ENCODE measurements at regions not wholly inside any gene's neighbourhood (a gene's known extent, or its start where the extent isn't known, plus 50 kb on each side); places are given as distances from the start of the nearest gene placed in this dataset.

GRCh38 chr1:56355918-56356317, 223.4 kb downstream of the PLPP3 start:
- DNase-seq (ENCODE audit: low spot score): no peak

DNA sequence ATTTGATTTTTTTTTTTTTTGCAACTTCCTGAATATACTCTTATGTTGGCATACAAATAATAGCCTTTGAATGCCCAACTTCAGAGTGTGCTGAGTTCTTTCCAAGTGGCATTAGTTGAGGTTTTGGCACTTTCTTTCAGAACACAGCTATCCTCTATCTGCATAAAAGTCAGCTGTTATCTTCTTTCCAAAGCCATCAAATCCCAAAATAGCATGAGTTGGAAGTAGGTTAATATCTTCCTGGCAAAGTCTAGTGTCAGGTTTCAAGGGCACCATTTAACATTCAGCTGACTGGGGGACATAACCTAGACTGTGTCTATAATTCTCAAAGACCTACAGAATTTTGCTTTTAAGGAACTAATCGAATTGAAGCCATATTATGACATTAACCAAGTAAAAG, 223.9 kb downstream of the PLPP3 start:
- DNase-seq (ENCODE audit: low spot score): no peak

DNA sequence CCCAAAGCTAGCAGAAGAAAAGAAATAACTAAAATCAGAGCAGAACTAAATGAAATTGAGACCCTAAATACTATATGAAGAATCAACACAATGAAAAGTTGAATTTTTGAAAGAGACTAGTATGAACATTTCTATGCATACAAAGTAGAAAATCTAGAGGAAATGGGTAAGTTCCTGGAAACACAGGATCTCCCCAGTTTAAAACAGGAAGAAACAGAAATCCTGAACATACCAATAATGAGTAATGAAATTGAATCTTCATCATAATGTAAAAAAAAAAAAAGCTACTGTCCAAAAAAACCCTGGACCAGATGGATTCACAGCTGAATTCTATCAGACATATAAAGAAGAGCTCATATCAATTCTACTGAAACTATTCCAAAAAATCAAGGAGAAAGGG, 233.5 kb downstream of the PLPP3 start:
- DNase-seq (ENCODE audit: low spot score): no peak

DNA sequence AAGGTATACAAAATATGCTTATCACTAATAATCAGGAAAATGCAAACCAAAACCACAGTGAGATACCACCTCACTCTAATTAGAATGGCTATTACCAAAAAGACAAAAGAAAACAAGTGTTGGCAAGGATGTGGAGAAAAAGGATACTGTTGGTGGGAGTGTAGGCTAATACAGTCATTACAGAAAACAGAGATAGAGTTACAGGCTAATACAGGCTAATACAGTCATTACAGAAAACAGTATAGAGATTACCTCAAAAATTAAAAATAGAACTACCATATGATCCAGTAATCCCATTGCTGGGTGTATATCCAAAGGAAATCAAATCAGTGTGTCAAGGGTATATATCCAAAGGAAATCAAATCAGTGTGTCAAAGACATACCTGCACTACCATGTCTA, 238.4 kb downstream of the PLPP3 start:
- DNase-seq (ENCODE audit: low spot score): no peak

GRCh38 chr1:56339786-56340465, 239.4 kb downstream of the PLPP3 start:
- no peak for DNase-seq (ENCODE audit: low spot score)

- DNase-seq (ENCODE audit: low spot score): no peak
Measured at GRCh38 chr1:56339093-56339492, 240.3 kb downstream of the PLPP3 start.

GRCh38 chr1:56336982-56337381, 242.4 kb downstream of the PLPP3 start:
- no peak for DNase-seq (ENCODE audit: low spot score)

GRCh38 chr1:56335394-56335793, 244.0 kb downstream of the PLPP3 start:
- no peak for DNase-seq (ENCODE audit: low spot score)

DNA sequence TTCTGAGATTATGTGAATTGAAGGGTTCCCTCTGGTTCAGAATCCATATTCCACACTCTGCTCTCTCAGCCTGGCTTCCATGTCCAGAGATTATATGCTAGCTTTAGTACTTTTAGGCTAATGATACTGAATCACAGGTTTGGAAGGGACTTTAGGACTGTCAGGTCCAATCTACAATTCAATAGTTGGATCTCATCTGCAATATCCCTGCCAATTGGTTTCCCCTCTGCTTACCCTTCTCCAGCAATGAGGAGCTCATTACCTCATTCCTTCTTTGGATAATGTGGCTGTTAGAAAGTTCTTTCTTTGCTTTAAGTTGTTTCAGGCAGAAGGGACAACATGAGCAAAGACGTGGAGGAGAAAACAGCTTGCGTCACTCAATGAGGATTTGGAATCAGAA, 245.3 kb downstream of the PLPP3 start:
- no peak for DNase-seq (ENCODE audit: low spot score)

DNA sequence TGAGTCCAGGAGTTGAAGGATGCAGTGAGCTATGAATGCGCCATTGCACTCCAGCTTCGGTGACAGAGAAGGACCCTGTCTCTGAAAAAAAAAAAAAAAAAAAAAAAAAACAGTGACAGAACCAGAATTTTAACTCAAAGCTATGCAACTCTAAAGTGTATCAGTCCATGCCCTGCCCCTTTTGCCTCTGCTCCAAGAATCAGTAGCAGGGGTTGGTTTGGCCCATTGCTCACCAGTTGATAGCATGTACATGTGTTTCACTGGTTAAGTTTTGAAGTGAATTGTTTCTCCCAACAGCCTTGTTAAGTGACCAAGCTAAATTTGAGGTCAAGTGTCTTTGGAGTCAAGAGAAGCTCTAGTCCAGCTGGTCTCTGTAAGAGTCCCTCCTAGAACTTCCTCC, 245.9 kb downstream of the PLPP3 start:
- no peak for DNase-seq (ENCODE audit: low spot score)

- DNase-seq (ENCODE audit: low spot score): no peak
Measured at GRCh38 chr1:56331892-56332567, 247.3 kb downstream of the PLPP3 start.

- no peak for DNase-seq (ENCODE audit: low spot score)
Measured at GRCh38 chr1:56331207-56331891, 248.0 kb downstream of the PLPP3 start.

DNA sequence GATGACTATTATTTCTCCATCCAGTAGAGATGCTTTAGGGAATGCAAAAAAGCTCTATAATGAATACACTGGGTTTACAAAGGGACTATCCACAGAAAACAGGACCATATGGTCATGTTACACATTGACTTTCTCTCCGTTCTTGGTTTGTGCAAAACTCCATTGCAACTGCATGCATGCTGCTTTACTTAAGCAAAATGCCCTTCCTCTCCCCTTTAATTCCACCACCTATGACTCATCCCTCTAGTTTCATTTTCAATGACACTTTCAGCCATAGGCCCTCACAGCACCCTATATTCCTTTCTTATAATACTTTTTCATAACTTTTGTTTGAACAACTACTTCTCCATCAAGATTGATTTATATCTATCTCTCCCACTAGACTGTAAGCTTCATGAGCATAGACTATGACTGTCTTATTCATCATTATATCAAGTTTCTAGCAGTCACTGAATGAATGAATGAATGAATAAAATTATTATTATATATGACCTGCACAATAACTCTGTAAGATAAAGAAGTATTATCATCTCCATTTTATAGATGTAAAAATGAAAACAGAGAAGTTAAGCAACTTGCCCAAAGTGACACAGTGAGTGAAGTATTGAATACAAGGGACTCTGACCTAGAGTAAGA, 248.9 kb downstream of the PLPP3 start:
- DNase-seq (ENCODE audit: low spot score): no peak

DNA sequence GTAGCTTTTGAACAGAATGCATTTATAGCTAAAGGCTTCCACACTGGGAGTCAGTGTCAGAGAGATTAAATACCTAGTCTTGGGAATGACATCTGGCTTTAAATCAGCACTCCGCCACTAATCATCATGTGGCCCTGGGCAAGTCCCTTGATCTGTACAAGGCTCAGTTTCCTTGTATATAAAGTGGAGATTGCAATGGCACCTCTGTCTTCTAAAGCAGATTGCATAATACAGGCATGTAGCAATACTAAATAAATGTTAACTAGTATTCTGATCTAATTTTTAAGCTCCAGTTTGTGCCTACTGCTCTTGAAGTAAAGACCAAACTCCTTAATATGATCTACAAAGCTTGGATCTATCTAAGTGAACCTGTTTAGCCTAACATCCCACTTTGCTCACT, 249.4 kb downstream of the PLPP3 start:
- no peak for DNase-seq (ENCODE audit: low spot score)

DNA sequence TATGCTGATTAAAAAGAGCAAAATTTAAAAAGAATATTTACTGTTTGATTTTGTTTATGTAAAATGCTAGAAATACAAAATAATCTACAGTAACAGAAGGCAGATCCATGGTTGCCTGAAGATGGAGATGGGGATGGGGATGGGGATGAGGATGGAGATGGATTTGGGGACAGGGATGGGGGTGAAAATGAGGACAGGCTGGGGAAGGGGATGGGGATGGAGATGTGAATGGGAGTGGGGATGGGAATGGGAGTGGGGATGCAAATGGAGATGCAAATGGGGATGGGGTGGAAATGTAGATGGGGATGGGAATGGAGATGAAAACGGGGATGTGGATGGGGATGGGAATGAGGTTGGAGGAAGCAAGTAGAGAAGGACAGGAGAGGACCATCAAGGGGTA, 252.2 kb downstream of the PLPP3 start:
- no peak for DNase-seq (ENCODE audit: low spot score)

- DNase-seq (ENCODE audit: low spot score): no peak
Measured at GRCh38 chr1:56326056-56326455, 253.3 kb downstream of the PLPP3 start.

DNA sequence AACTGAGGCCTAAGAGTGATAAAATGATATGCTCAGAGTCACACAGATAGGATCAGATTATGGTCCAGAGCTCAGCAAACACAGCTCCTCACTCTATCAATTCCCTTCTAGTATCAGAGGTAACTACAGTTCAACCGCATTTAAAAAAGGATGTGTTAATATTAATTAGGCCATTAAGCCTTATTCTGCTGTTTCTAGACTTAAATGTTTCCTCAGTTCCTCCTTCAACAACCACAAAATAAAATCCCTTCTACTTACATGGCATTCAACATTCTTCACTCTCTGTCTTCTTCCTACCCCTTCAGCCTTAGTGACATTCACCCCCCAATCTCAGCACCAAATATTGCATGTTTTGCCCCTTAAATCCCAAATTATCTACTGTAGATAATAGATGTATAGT, 254.9 kb downstream of the PLPP3 start:
- no peak for DNase-seq (ENCODE audit: low spot score)

GRCh38 chr1:56322211-56322610, 257.2 kb downstream of the PLPP3 start:
- no peak for DNase-seq (ENCODE audit: low spot score)

GRCh38 chr1:56321150-56321490, 258.2 kb downstream of the PLPP3 start:
- DNase-seq (ENCODE audit: low spot score): no peak

GRCh38 chr1:56320464-56321149, 258.8 kb downstream of the PLPP3 start:
- DNase-seq (ENCODE audit: low spot score): no peak

DNA sequence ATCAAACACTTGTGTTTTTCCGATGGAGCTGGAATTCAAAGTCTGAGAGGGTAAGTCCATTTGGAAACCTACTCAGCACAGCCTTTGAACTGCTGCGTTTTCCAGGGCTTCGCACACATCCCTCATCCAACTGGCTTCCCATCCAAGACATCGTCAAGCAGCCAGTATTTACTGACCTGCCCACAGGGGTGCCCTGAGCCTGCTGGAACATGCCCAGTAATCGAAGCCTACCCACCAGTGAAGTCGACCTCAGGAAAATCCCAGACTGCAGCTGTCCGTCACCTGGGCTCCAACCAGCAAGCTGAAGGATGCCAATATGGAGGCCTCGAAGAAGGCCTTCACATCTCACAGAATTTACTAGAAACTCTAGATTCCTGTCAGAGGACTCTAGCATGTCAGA, 261.6 kb downstream of the PLPP3 start:
- DNase-seq (ENCODE audit: low spot score): no peak

DNA sequence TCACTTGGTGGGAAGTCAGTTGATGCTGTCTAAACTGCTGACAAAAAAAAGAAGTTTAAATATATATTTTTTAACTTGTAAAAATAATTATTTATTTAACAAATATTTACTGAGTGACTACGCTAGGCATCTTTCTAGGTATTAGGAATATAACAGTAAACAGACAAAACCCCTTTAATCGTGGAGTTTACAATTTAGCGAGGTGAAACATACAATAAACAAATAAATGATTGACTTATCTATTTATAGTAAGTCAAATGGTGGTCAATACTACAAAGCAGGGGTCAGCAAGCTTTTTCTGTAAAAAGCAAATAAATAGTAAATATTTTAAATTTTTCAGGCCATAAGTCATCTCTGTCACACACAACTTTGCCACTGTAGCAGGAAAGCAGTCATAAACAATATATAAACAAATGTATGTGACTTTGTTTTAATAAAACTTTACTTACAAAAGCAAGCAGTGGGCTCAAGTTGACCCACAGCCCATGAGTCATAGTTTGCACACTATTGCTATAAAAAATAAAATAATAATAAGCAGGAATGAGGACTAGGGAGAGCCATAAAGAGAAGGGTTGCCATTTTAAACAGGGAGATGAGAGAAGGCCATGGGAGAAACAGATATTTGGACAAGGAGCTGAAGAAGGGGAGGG, 263.9 kb downstream of the PLPP3 start:
- DNase-seq (ENCODE audit: low spot score): no peak
